Limb (tissue), 2 donors: ENCODE measurements at regions not wholly inside any gene's neighbourhood (a gene's known extent, or its start where the extent isn't known, plus 50 kb on each side); places are given as distances from the start of the nearest gene placed in this dataset.

Experiments used
- DNase-seq, 2 donors: peaks; one replicate each; pipeline ENCODE4 v3.0.0-alpha.2; 2016; ENCODE audit errors: extremely low spot score in 2 of 2

- DNase-seq, result no peak
These were observed 284.1 kb upstream of the AMOT start for GRCh38 chrX:113124693-113125092.

DNA sequence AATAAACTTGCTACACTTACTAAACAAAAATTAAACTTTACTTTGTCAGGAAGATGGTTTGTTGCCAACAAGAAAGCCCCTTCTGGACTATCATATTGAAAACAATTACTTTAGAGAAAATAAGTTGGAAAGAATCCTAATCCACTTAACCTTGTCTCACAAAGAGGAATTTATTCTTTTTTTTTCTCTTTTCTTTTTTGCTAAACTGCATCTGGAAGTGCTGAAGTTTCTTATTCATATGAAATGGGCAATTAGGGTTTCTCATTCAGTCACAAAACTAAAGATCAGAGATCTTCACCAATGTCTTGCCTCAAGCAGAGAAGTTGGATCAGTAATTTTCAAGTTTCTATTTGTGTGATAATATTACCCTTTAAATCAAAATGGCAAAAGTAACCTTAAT, 234.9 kb upstream of the AMOT start:
- DNase-seq, result no peak

GRCh38 chrX:113059714-113060113, 219.1 kb upstream of the AMOT start:
- no peak for DNase-seq

DNA sequence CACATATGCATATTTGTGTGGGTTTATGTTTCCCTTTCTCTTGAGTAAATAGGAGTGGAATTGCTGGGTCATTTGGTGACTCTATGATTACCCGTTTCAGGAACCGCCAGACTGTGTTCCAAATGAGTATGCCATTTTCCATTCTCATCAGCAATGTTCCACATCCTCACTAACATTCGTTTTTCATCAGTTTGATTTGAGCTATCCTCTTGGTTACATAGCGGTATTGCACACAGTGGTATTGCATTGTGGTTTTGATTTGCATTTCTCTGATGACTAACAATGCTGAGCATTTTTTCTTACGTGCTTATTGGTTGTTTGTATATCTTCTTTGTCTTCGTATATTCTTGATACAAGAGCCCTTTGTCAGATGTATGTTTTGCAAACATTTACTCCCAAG, 218.0 kb upstream of the AMOT start:
- DNase-seq, result no peak

DNA sequence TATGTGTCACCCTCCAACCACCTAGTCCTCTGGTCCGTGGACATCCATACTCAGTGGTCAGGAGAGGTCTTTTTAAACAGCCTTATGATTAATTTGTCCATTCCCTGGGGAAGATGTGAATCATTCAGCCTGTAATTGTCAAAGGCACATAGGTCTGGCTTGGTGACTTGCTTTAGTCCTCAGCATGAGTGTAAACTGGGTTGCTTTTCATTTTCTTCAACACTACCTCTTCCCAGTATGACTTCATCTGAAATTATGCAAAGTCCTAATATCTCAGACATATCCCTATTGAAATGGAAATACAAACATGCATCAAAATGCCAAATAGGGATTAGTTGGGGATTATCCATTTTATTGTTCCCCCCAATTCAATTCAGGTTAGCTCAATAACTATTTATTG, 208.3 kb upstream of the AMOT start:
- DNase-seq, result no peak

DNA sequence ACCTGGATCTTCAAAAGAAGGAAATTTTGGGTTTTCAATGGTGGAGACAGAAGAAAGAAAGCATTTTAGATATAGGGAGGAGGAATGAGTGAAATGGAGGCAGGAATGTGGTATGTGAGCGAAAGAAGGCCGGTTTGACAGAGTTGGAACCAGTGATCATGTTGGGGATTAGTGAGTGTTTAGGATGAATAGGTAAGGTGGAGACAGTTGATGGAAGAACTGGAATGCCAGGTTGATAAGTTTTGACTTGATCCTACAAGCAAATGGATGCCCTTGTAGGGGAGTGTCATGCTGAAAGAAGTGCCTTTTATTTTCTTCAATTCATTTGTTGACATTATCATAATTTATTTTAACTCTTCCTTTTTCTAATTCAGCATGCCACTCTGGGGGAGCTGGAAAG, 207.8 kb upstream of the AMOT start:
- no peak for DNase-seq

GRCh38 chrX:113033966-113034680, 193.5 kb upstream of the AMOT start:
- DNase-seq, result no peak

DNA sequence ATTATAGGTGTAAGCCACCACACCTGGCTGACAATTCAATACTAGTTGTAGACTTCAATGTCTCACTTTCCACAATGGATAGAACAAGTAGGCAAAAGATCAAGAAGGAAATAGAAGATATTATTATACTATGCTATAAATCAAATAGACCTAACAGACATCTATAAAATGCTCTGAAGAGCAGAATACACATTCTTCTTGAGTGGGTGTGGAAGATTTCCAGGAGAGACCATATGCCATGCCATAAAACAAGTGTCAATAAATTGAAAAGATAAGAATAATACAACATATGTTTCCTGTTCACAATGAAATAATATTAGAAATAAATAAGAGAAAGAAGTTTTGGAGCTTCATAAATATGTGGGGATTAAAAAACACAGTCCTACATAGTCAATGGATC, 179.3 kb upstream of the AMOT start:
- DNase-seq, result no peak

DNA sequence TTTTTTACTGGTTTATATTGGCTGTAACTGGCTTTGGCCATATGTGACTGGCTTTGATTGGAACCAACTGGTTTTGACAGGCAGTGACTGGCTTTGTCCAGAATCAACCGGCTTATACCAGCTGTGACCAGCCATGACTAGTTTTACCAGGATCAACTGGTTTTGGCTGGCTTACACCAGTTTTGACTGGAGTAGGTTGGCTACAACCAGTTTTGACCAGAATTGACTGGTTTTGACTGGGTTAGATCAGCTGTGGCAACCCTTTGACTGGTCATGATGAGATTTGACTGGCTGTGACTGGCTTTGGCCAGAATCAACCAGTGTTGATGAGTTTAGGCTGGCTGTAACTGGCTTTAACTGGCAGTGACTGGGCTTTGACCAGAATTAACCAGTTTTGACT, 169.2 kb upstream of the AMOT start:
- no peak for DNase-seq

DNA sequence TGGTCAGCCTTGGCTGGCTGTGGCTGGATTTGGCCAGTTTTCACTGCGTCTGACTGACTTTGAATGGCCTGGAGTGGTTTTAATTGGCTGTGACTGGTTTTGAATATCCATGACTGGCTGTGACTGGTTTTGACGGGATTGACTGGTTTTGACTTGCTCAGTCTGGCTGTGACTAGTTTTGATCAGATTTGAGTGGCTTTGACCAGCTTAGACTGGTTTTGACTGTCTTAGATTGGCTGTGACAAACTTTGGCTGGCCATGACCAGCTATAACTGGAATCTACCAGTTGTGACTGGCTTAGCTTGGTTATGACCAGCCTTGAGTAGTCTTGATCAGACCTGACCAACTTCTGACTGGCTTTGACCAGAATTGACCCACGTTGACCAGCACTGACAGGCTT, 168.4 kb upstream of the AMOT start:
- DNase-seq, result no peak

DNA sequence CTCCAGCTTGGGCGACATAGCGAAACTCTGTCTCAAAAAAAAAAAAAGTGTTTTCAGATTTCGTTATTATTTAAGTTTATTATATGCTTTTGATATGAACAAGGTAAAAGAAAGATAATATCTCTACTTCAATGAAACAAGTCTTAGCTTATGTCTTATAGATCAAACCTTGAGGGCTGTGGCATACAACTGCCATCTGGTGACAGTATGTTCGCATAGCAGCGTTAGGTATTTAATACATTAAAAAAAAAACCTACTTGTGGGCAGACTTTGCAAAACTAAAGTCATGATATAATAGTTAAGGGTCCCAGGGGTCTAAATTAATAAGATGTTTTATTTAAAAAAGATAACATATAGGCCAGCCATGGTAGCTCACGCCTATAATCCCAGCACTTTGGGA, 161.2 kb upstream of the AMOT start:
- DNase-seq, result no peak

GRCh38 chrX:112997991-112998390, 157.4 kb upstream of the AMOT start:
- DNase-seq, result no peak

DNA sequence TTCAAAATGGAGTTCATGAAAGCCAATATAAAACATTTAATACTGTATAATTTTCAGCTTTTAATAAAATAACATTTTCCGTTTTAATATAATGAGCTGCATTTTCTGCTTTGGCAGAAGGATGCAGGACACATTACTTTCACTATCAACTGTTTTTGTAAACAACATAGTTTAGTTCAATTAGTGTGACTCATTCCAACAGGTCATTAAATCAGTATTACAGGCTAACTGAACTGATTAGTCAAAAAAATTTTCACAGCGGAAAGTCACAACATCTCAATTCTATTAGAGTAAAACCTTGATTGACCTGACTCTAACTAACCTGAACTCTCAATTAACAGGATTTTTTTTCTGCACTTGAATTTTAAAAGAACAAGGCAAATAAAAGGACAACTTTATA, 151.2 kb upstream of the AMOT start:
- no peak for DNase-seq

DNA sequence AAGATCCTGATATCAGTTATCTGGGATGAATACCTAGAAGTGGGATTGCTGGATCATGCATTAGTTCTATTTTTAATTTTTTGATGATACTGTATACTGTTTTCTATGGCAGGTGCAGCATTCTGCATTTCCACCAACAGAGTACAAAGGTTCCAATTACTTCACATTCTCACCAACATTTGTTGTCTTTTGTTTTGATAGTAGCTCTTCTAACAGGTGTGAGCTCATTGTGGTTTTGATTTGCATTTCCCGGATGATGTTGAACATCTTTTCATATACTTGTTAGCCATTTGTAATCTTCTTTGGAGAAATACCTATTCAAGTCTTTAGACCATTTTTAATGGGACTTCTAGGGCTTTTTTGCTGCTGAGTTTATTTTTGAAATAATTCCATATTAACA, 139.2 kb upstream of the AMOT start:
- DNase-seq, result no peak

DNA sequence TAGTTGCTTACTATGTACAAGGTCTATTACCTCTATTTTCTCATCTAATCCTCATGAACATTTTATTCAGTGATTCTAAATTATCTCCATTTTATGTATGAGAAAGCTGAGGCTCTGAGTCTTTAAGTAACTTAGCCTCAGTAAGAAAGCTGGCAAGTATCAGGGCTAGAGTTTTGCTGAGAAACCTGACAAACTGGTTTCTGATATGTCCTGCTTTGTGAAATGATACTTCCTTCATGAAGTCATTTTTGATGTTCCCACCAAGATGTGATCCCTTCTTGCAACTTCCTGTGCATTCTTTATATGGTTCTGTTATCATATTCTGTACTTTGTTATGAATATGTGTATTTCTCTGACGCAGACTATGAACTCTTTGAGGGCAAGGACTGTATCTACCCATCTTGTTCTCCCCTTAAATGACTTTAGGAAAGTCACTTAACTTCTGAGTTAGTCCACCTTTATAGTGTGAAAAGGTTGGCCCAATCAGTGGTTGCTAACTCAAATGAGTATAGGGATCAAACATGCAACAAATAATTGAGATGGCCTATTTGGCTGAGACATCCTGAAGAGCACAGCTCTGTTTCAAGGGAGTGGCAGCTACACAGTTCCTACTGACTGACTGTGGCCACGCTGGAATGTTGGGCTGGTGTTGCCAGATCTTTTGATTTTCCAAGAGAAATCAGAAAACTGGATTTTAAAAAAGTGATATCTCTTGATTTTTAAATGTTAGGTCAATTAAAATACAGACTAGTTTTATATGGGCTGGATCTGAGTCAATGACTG, 127.9 kb upstream of the AMOT start:
- DNase-seq, result no peak

DNA sequence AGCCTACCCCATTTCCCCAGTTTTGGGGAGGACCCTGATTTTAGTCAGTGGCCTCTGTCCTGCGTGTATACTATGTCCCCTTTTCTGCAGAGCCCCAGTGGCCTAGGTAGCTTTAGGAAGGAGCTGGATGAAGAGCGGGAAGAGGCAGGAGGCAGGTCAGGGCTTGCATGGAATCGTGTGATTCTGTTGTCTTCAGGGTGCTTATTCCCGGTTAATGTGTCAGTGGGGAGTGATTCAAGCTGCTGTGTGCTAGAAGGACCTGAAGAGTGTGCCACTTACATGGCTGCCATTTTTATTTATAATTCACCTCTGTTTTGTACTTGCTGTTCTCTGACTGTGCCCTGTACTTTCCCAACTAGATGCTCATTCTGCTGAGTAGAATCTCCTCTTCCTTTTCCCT, 127.3 kb upstream of the AMOT start:
- no peak for DNase-seq

DNA sequence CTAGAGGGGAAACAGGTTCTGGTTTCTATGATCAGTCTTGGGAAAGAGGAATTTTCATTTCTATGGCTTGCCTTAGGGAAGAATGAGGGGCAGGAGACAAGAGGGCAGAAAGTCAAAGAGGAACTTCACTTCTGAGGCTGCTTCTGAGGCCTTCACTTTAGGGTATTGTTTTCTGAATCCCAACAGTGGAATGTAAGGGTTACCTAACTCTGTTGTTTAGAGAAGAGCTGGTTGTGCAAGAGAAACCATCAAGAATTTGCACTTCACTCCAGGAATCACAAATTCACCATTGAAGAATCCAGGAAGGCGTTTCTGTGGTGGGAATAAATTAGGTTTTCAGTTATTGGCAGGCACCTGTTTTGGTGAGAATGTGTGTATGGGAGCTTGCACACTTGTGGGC, 126.7 kb upstream of the AMOT start:
- DNase-seq, result no peak

DNA sequence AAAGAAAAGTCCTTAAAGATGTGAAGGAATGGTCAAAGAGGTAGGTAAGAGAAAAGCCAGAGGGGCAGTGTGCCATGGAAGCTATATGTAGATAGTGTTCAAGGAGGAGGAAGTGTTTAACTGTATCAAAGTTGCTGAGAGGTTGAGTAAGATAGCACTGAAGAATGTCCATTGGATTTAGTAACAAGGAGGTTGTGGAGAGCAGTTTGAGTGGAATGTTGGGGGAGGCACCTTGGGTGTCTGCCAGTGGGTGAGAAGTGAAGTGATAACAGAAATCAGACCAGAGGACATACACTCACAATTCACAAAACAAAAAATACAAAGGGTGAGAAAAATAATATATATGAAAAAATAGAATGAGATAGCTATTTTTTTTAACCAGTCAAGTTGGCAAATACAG, 121.3 kb upstream of the AMOT start:
- DNase-seq, result no peak

DNA sequence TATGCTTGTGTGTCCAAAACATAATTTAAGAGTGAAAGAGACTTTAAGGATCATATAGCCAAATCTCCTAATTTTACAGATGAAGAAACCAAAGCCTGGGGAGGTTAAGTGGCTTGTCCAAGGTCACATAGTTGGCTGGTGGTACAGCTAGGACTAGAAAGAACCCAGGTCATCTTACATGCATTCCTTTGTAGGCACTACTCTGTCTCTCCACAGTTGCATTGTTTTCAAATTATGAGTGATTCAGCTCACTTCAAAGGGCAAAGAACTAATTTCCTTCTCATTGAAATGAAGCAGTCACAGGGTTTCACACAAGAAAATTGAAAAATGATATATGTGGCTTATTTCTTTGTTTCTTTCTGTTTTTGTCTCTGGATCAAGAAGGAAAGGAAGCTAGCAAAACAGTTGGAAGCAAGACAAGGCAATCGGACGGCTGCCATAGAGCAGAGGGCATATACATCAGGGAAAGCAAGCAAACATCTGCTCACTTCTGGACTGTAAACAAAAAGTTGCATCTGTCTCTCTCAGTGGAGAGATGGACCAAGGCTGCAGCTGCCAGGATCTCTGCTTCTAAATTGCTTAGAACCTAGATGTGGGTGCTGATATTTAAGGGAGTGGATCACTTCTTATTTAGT, 107.5 kb upstream of the AMOT start:
- no peak for DNase-seq

GRCh38 chrX:112946227-112946626, 105.6 kb upstream of the AMOT start:
- no peak for DNase-seq

- DNase-seq, result no peak
These were observed 105.2 kb upstream of the AMOT start for GRCh38 chrX:112945826-112946225.

GRCh38 chrX:112941209-112941837, 100.7 kb upstream of the AMOT start:
- no peak for DNase-seq
